ENCODE measurements at regions not wholly inside any gene's neighbourhood (a gene's known extent, or its start where the extent isn't known, plus 50 kb on each side); places are given as distances from the start of the nearest gene placed in this dataset.

DNA sequence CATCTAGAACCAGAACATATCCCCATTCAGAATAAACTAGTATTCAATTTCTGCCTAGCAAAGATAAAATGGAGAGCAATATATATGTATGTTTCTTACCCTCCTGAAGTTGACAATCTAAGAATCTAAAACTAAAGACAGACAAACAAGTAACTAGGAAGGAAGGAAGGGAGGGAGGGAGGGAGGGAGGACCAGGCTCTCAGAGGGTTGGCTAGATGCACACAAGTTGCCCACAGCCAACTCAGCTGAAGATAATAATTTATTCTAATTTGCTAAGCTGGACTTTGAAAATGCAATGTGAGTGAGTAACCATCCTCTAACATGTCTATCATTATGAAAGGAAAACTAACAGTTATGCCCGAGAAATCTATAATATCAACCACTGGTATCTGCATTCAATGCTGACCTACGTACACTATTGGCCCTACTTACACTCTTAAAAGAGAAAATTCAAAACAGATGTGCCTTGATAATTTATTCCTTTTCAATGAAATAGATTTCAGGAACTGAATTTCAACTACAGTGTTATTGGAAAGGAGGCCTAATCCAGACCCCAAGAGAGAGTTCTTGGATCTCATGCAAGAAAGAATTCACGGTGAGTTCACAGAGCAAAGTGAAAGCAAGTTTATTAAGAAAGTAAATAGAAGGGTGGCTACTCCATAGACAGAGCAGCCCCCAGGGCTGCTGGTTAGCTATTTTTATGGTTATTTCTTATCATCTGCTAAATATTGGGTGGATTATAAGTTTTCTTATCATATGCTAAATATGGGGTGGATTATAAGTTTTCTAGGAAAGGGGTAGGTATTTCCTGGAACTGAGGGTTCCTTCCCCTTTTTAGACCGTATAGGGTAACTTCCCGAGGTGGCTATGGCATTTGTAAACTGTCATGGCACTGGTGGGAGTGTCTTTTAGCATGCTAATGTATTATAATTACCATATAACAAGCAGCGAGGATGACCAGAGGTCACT lies 288.5 kb upstream of the SLC39A10 start:
- no peak for DNase-seq (ENCODE audit: low spot score)
- TF ChIP-seq, protein P1, sequence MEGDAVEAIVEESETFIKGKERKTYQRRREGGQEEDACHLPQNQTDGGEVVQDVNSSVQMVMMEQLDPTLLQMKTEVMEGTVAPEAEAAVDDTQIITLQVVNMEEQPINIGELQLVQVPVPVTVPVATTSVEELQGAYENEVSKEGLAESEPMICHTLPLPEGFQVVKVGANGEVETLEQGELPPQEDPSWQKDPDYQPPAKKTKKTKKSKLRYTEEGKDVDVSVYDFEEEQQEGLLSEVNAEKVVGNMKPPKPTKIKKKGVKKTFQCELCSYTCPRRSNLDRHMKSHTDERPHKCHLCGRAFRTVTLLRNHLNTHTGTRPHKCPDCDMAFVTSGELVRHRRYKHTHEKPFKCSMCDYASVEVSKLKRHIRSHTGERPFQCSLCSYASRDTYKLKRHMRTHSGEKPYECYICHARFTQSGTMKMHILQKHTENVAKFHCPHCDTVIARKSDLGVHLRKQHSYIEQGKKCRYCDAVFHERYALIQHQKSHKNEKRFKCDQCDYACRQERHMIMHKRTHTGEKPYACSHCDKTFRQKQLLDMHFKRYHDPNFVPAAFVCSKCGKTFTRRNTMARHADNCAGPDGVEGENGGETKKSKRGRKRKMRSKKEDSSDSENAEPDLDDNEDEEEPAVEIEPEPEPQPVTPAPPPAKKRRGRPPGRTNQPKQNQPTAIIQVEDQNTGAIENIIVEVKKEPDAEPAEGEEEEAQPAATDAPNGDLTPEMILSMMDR (IDR thresholded peaks at IDR 0.05; ENCODE audit: extremely low read depth, missing control alignments) = no peak

DNA sequence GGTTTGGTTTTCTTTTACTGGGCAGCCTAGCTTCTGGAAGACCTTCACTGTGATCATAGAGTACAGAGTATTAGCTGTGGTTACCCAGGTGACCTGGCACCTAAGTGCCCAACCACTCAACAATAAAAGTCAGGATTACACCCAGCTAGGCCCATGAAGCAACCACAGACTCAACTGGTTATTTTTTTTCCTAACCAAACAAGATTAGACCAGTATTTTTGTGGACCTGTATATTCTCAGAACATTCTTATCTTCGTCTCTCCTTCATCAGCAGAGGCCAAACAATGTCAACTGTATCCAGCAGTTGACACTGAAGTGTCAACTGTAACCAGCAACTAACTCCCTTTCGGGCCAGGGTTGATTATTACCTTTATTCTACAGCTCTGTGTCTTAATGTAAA lies 289.2 kb upstream of the SLC39A10 start:
- TF ChIP-seq, protein P1 (IDR thresholded peaks at IDR 0.05; ENCODE audit: extremely low read depth, missing control alignments) = no peak
- no peak for DNase-seq (ENCODE audit: low spot score)

DNA sequence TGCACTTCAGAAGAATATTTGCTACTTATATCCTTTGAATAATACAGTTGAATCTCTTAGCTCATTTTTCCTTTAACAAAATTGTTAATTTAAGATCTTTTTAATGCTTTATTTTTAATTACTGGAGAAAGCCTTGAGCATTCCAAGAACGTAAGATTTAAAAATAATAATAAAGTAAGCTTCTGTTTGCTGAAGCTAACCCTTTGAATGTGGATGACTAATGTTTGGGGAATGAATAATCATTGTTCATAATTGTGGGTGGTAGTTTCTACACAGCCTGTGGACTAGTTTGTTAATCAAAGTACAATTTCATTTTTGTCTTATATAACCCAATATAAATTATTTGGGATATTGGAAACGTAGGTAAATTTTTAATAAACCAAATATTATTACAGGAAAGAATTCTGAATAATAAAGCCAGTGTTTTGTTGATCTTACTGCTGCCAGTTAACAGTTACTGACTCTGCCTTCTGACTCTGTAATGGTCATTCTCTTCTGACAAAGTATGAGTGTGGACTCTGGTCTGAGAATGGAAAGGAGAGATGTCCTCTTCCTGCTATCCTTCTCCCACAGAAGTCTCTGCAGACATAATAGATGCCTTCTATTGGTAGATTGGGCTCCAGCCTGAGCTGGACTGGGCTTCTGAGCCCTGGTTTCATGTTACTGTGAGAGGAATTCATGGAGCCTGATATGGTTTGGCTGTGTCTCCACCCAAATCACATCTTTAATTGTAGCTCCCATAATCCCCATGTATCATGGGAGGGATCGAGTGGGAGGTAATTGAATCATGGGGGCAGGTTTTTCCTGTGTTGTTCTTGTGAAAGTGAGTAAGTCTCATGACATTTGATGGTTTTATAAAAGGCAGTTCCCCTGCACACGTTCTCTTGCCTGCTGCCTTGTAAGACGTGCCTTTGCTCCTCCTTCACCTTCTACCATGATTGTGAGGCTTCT lies 292.7 kb upstream of the SLC39A10 start:
- TF ChIP-seq, protein P1 (IDR thresholded peaks at IDR 0.05; ENCODE audit: extremely low read depth, missing control alignments) = no peak
- no peak for DNase-seq (ENCODE audit: low spot score)

DNA sequence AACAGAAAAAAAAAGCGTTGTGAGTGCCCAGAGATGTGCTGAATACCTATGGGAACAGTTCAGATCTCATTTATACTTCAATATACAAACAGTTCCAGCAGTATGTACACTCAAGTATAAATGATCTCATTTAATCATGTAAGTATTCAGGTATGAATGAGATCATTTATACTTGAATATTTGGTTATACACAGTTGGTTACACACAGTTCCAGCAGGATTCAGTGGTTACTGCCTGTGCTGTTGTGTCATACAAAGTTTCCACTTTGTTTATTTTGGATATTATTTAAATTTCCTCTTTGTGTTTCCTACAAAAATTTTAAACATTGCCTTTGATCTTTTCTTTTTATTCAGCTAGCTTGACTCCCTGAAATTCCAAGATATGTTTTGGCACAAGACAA lies 293.5 kb upstream of the SLC39A10 start:
- TF ChIP-seq, protein P1 (IDR thresholded peaks at IDR 0.05; ENCODE audit: extremely low read depth, missing control alignments) = no peak
- DNase-seq (ENCODE audit: low spot score) = no peak

DNA sequence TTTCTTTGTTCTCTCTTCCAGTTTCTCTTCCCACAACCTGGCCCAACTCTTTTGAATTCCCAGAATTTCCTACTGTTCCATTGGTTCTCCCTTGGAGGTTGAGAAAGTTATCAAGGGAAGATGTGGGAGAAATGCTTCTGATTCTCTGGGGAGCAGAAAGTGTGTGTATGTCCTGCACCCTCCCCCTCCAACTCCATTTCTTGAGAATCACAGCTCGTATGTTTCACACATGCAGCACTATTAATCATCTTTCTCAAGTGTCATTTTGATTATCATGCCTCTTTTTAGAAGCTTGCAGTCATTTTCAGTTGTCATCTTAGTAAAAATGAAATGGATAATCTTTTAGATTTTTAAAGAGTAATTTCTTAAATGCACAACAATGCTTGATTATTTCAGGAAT lies 296.8 kb upstream of the SLC39A10 start:
- TF ChIP-seq, protein P1 (IDR thresholded peaks at IDR 0.05; ENCODE audit: extremely low read depth, missing control alignments) = no peak

DNA sequence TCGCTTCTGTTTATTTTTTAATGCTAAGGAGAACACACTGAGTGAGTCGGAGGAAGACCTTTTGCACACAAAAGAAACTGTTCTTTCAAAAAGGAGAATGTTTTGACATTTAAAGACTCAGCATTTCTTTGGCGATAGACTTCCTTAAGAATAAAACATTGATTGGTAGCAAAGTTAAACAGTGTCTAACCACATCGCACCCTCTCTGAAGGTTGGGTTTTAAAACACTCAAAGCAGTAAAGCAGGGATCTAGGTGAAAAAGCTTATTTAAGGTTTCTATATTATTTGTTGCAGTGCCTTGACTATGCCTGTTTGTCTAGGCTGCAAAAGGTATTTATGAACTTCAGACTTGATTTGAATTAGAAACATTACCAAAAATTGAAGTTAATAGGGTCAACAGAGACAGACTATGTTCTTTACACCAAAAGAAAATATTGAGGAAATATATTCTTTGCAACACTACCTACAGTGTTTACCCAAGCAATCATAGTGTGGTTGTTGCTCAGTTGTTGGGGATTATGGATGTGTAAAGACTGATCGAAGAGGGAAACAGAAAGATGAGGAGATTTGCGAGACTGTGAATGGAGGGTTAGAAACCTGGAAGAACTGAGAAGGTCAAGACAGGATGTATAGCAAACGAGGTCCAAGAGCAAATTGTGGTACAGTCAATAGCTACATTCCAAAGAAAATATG lies 297.8 kb upstream of the SLC39A10 start:
- TF ChIP-seq, protein P1 (IDR thresholded peaks at IDR 0.05; ENCODE audit: extremely low read depth, missing control alignments) = no peak
- DNase-seq (ENCODE audit: low spot score) = no peak

More for the DNA sequence above, 296.8 kb upstream of the SLC39A10 start:
- no peak for DNase-seq (ENCODE audit: low spot score)

Measured in GM20000 (cell line).